Fibroblast of lung (primary cell): ENCODE measurements at regions not wholly inside any gene's neighbourhood (a gene's known extent, or its start where the extent isn't known, plus 50 kb on each side); places are given as distances from the start of the nearest gene placed in this dataset.
"Not testable (repeated sequence)": the region's sequence is repeated elsewhere in the genome, so short reads cannot be mapped to it uniquely, and the experiment has no call there.

ENCODE experiments used
- DNase-seq, 2 donors: peaks; one replicate each; pipeline versions ENCODE4 v3.0.0 to v3.0.0-alpha.2; 2010; ENCODE audit warnings: low read depth in 2 of 2
- H2AFZ ChIP-seq: 2 replicates; pipeline ENCODE4 v1.5.1; 2012; ENCODE audit warnings: low read length, control low read depth, inconsistent platforms
- H3K27ac ChIP-seq: 2 replicates; pipeline ENCODE4 v1.5.1; 2011; ENCODE audit warnings: low read length, control low read depth; ENCODE audit not compliant: insufficient read depth
- H3K27me3 ChIP-seq: 2 replicates; pipeline ENCODE4 v1.5.1; 2011; ENCODE audit warnings: mild to moderate bottlenecking, low read length; ENCODE audit not compliant: control insufficient read depth, insufficient read depth
- H3K36me3 ChIP-seq: 2 replicates; pipeline ENCODE4 v1.5.1; 2011; ENCODE audit warnings: low read length; ENCODE audit not compliant: control insufficient read depth, insufficient read depth
- H3K4me1 ChIP-seq: 2 replicates; pipeline ENCODE4 v1.5.1; 2011; ENCODE audit warnings: low read length; ENCODE audit not compliant: control insufficient read depth, insufficient read depth; ENCODE audit errors: extremely low read depth
- H3K4me2 ChIP-seq: 2 replicates; pipeline ENCODE4 v1.5.1; 2011; ENCODE audit warnings: low read length, control low read depth; ENCODE audit not compliant: insufficient read depth; ENCODE audit errors: extremely low read depth
- H3K4me3 ChIP-seq, 4 experiments: fragments of 200-600 bp in 1 of 4; sonication (generic) in 1 of 4; replicated peaks in 1 of 4; 2 replicates each; pipeline ENCODE4 v1.5.1; 2011 to 2016; ENCODE audit warnings: low read length in 4 of 4, low read depth in 3 of 4, mild to moderate bottlenecking in 3 of 4, control low read depth in 2 of 4, inconsistent platforms in 1 of 4, mixed read lengths in 1 of 4; ENCODE audit not compliant: insufficient read depth in 1 of 4; ENCODE audit errors: control extremely low read depth in 1 of 4
- H3K79me2 ChIP-seq: 2 replicates; pipeline ENCODE4 v1.5.1; 2012; ENCODE audit warnings: mild to moderate bottlenecking, low read length, inconsistent platforms; ENCODE audit not compliant: control insufficient read depth, insufficient read depth
- H3K9ac ChIP-seq: 2 replicates; pipeline ENCODE4 v1.5.1; 2011; ENCODE audit warnings: mild to moderate bottlenecking, low read length, control low read depth; ENCODE audit not compliant: insufficient read depth
- H3K9me3 ChIP-seq: 2 replicates; pipeline ENCODE4 v1.5.1; 2012; ENCODE audit warnings: low read depth, low read length; ENCODE audit not compliant: control insufficient read depth, insufficient read depth
- H4K20me1 ChIP-seq: 2 replicates; pipeline ENCODE4 v1.5.1; 2011; ENCODE audit warnings: low read length; ENCODE audit not compliant: control insufficient read depth, insufficient read depth; ENCODE audit errors: extremely low read depth
- EZH2 ChIP-seq: IDR thresholded peaks from 2 replicates; pipeline ENCODE4 v1.5.1; 2012; ENCODE audit warnings: low read length, control low read depth, mild to moderate bottlenecking; ENCODE audit errors: missing control alignments
- TF ChIP-seq, protein P1 (sequence below), 2 donors: IDR thresholded peaks in 1 of 2; conservative IDR thresholded peaks in 1 of 2; 1 replicate in 1 of 2; 2 replicates in 1 of 2; pipeline ENCODE4 v1.5.1; 2011 to 2012; ENCODE audit warnings: low read length in 2 of 2, control low read depth in 1 of 2, inconsistent platforms in 1 of 2, low read depth in 1 of 2, mild to moderate bottlenecking in 1 of 2

DNA sequence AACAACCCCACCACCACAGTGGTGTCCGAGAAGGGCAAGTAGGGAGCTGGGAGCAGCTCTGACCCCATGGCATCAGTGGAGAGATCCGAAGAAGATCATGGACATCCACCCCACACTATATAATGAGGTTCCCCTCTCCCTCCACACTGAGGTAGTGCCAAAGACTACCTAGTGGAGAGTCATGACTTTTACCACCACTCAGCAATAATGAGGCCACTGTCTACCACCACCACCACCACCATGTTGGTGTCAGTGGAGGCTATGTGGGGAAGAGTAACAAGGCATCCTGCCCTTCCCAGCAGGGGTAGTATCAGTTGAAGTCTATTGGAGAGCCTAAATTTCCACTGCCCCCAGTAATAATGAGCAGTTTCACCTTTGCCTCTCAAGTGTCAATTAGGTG lies 321.7 kb upstream of the ZC3H15 start:
- H3K4me1 ChIP-seq = no peaks in the 10 kb centered on the region
- H3K4me3 ChIP-seq = no peak overlapping the region
- H3K36me3 ChIP-seq = no peaks in the 10 kb centered on the region
- no peak overlapping the region for H3K27ac ChIP-seq
- H3K27me3 ChIP-seq = no peaks in the 10 kb centered on the region
- no peak overlapping the region for H3K9ac ChIP-seq
- H4K20me1 ChIP-seq = no peaks in the 10 kb centered on the region
- no peaks in the 10 kb centered on the region for H3K79me2 ChIP-seq
- no peak overlapping the region for H3K4me2 ChIP-seq
- no peak for DNase-seq
- no peaks in the 10 kb centered on the region for H3K9me3 ChIP-seq
- no peak overlapping the region for H2AFZ ChIP-seq
- TF ChIP-seq EZH2 = no peak
- TF ChIP-seq, protein P1, sequence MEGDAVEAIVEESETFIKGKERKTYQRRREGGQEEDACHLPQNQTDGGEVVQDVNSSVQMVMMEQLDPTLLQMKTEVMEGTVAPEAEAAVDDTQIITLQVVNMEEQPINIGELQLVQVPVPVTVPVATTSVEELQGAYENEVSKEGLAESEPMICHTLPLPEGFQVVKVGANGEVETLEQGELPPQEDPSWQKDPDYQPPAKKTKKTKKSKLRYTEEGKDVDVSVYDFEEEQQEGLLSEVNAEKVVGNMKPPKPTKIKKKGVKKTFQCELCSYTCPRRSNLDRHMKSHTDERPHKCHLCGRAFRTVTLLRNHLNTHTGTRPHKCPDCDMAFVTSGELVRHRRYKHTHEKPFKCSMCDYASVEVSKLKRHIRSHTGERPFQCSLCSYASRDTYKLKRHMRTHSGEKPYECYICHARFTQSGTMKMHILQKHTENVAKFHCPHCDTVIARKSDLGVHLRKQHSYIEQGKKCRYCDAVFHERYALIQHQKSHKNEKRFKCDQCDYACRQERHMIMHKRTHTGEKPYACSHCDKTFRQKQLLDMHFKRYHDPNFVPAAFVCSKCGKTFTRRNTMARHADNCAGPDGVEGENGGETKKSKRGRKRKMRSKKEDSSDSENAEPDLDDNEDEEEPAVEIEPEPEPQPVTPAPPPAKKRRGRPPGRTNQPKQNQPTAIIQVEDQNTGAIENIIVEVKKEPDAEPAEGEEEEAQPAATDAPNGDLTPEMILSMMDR (conservative IDR thresholded peaks at IDR 0.05 in 1 of 2, IDR thresholded peaks at IDR 0.05 in 1 of 2; ENCODE audit: low read depth in 1 of 2, low read length in 2 of 2) = no peak

DNA sequence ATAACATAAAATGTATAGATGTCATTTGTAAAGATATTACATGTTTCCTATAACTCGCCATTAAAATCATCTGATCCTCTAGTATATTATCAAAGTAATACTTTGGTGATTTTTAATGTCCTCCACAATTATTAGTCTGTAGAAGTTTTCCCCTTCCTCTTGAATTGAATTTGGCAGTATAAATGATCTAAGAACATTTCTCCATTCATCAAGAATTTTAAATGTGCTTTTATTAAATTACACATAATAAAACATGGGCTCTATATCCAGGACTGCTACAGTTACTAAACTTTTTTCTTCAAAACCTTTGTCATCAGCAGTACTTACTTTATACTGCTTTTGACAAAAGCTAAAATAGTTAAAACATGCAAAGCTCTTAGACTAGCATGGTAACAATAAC lies 315.4 kb upstream of the ZC3H15 start:
- no peak overlapping the region for H3K27ac ChIP-seq
- H3K9ac ChIP-seq = no peak overlapping the region
- no peak overlapping the region for H3K4me2 ChIP-seq
- no peaks in the 10 kb centered on the region for H3K4me1 ChIP-seq
- H3K79me2 ChIP-seq = no peaks in the 10 kb centered on the region
- H3K27me3 ChIP-seq = no peaks in the 10 kb centered on the region
- H3K9me3 ChIP-seq = no peaks in the 10 kb centered on the region
- no peak overlapping the region for H3K4me3 ChIP-seq
- no peak for TF ChIP-seq EZH2
- no peak for DNase-seq
- H3K36me3 ChIP-seq = no peaks in the 10 kb centered on the region
- H2AFZ ChIP-seq = no peak overlapping the region
- no peaks in the 10 kb centered on the region for H4K20me1 ChIP-seq

GRCh38 chr2:186181625-186182024 lies 304.4 kb upstream of the ZC3H15 start:
- H3K4me2 ChIP-seq = no peak overlapping the region
- H3K4me1 ChIP-seq = no peaks in the 10 kb centered on the region
- no peak overlapping the region for H3K9ac ChIP-seq
- TF ChIP-seq EZH2 = no peak
- TF ChIP-seq, protein P1 (conservative IDR thresholded peaks at IDR 0.05 in 1 of 2, IDR thresholded peaks at IDR 0.05 in 1 of 2; ENCODE audit: low read depth in 1 of 2, low read length in 2 of 2) = no peak
- H3K27ac ChIP-seq = no peak overlapping the region
- H2AFZ ChIP-seq = no peak overlapping the region
- H4K20me1 ChIP-seq = no peaks in the 10 kb centered on the region
- no peak overlapping the region for H3K4me3 ChIP-seq
- H3K79me2 ChIP-seq = no peaks in the 10 kb centered on the region
- DNase-seq = peak in 1 of 2 donors; percentile 6
- no peaks in the 10 kb centered on the region for H3K36me3 ChIP-seq
- no peaks in the 10 kb centered on the region for H3K9me3 ChIP-seq
- H3K27me3 ChIP-seq = no peaks in the 10 kb centered on the region

DNA sequence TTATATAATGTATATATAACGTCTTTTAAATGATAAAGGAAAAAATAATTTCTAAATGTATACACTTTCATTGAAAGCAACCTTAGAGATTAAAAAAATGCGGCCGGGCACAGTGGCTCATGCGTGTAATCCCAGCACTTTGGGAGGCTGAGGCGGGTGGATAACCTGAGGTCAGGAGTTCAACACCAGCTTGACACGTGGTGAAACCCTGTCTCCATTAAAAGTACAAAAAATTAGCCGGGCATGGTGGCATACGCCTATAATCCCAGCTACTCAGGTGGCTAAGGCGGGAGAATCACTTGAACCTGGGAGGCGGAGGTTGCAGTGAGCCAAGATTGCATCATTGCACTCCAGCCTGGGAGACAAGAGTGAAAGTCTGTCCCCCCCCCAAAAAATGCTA lies 303.7 kb upstream of the ZC3H15 start:
- not testable (repeated sequence) for H4K20me1 ChIP-seq, H3K36me3 ChIP-seq, H3K9ac ChIP-seq, H2AFZ ChIP-seq, H3K4me1 ChIP-seq, H3K4me2 ChIP-seq, H3K9me3 ChIP-seq, DNase-seq, H3K4me3 ChIP-seq, H3K27ac ChIP-seq, H3K79me2 ChIP-seq, H3K27me3 ChIP-seq
